Natural killer cell (primary cell): ENCODE measurements at regions not wholly inside any gene's neighbourhood (a gene's known extent, or its start where the extent isn't known, plus 50 kb on each side); places are given as distances from the start of the nearest gene placed in this dataset.

ENCODE experiments used
- ATAC-seq, 3 donors: fragments of 150-1000 bp in 2 of 3; fragments of 200-7000 bp in 1 of 3; cut with Tn5 transposase; 1 replicate in 1 of 3; 2 replicates in 2 of 3; pipeline ENCODE4 v1.10.0; 2021; ENCODE audit warnings: mild to moderate bottlenecking in 2 of 3, moderate library complexity in 2 of 3
- DNase-seq, 2 donors: peaks; one replicate each; pipeline versions ENCODE4 v3.0.0 to v3.0.0-alpha.2; 2013 to 2021; ENCODE audit warnings: mixed read lengths in 1 of 2
- H3K27ac ChIP-seq: one replicate; pipeline ENCODE4 v1.5.1; 2013; ENCODE audit warnings: mild to moderate bottlenecking, low read length
- H3K27me3 ChIP-seq: one replicate; pipeline ENCODE4 v1.6.1; 2013; ENCODE audit warnings: low read length; ENCODE audit not compliant: control insufficient read depth, insufficient read depth
- H3K36me3 ChIP-seq: one replicate; pipeline ENCODE4 v1.6.1; 2013; ENCODE audit warnings: low read length; ENCODE audit not compliant: control insufficient read depth, insufficient read depth
- H3K4me1 ChIP-seq: one replicate; pipeline ENCODE4 v1.6.1; 2013; ENCODE audit warnings: low read length; ENCODE audit not compliant: control insufficient read depth, insufficient read depth
- H3K4me3 ChIP-seq: one replicate; pipeline ENCODE4 v1.5.1; 2013; ENCODE audit warnings: low read length
- H3K9me3 ChIP-seq: one replicate; pipeline ENCODE4 v1.6.1; 2013; ENCODE audit warnings: low read length; ENCODE audit not compliant: control insufficient read depth, insufficient read depth
- H3K27ac Mint-ChIP-seq, 2 donors: one replicate each; pipeline ENCODE4 v1.8.0; 2022; ENCODE audit warnings: mild to moderate bottlenecking in 2 of 2, mixed read lengths in 2 of 2, moderate library complexity in 1 of 2
- H3K27me3 Mint-ChIP-seq, 2 donors: one replicate each; pipeline ENCODE4 v1.8.0; 2022; ENCODE audit warnings: low read depth in 2 of 2, mixed read lengths in 2 of 2
- H3K36me3 Mint-ChIP-seq: one replicate; pipeline ENCODE4 v1.8.0; 2022; ENCODE audit warnings: mixed read lengths
- H3K4me1 Mint-ChIP-seq, 2 donors: one replicate each; pipeline ENCODE4 v1.8.0; 2022; ENCODE audit warnings: mixed read lengths in 2 of 2
- H3K4me3 Mint-ChIP-seq: one replicate; pipeline ENCODE4 v1.8.0; 2022; ENCODE audit warnings: mild to moderate bottlenecking, moderate library complexity, mixed read lengths
- H3K9me3 Mint-ChIP-seq, 2 donors: one replicate each; pipeline ENCODE4 v1.8.0; 2022; ENCODE audit warnings: mixed read lengths in 2 of 2
- WGBS: methylation state at CpG from one replicate; pipeline ENCODE4 v1.1.7; 2013; ENCODE audit warnings: missing lambda C conversion rate; ENCODE audit not compliant: insufficient coverage; 5-methylcytosine and 5-hydroxymethylcytosine counted together
- intact Hi-C: fragments of 100-400 bp; cut with micrococcal nuclease; formaldehyde crosslinking; loops from one replicate; pipeline ENCODE4 v1.14.2; 2022
- TF ChIP-seq, protein P1 (sequence below): fragments of 200-600 bp; IDR thresholded peaks from one replicate; pipeline ENCODE4 v1.8.0; 2022; ENCODE audit warnings: antibody characterized with exemption

DNA sequence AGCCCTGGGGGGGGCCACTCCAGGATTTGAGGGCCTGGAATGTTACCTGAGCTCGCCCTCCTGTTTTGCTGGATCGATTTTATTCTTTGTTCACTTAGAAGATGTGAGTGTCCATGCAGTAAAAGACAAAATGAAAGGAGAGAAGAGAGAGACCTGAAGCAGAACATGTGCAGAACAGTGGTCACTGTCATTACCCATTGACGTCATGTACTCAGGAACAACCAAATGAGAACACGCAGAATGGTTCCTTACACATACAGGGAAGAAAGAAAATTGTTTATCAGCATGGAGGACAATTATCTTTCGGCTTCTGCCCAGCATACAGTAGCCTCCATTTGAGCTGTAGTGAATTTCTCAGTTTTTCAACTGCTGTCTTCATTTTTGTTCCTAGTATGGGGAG lies 258.1 kb downstream of the FNDC1 start:
- intact Hi-C loops, result no loop called here
- H3K9me3 ChIP-seq, result peaks cover 3% of the 10 kb centered on the region
- DNase-seq (no peak), ATAC-seq (no peak)
- no peak overlapping the region for H3K27ac ChIP-seq
- H3K4me3 ChIP-seq, result no peak overlapping the region
- Mint-ChIP-seq H3K9me3 (no peaks in the 10 kb centered on the region), H3K36me3 (no peaks in the 10 kb centered on the region), H3K27ac (no peak overlapping the region), H3K27me3 (peaks cover 7 to 24% of the 10 kb centered on the region in 2 donors), H3K4me3 (no peak overlapping the region), H3K4me1 (no peaks in the 10 kb centered on the region)
- TF ChIP-seq, protein P1, sequence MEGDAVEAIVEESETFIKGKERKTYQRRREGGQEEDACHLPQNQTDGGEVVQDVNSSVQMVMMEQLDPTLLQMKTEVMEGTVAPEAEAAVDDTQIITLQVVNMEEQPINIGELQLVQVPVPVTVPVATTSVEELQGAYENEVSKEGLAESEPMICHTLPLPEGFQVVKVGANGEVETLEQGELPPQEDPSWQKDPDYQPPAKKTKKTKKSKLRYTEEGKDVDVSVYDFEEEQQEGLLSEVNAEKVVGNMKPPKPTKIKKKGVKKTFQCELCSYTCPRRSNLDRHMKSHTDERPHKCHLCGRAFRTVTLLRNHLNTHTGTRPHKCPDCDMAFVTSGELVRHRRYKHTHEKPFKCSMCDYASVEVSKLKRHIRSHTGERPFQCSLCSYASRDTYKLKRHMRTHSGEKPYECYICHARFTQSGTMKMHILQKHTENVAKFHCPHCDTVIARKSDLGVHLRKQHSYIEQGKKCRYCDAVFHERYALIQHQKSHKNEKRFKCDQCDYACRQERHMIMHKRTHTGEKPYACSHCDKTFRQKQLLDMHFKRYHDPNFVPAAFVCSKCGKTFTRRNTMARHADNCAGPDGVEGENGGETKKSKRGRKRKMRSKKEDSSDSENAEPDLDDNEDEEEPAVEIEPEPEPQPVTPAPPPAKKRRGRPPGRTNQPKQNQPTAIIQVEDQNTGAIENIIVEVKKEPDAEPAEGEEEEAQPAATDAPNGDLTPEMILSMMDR, result no peak
- H3K36me3 ChIP-seq, result no peaks in the 10 kb centered on the region
- 84% methylated on average over 5 of the region's 5 CpGs for WGBS
- H3K4me1 ChIP-seq, result no peaks in the 10 kb centered on the region
- H3K27me3 ChIP-seq, result no peaks in the 10 kb centered on the region

DNA sequence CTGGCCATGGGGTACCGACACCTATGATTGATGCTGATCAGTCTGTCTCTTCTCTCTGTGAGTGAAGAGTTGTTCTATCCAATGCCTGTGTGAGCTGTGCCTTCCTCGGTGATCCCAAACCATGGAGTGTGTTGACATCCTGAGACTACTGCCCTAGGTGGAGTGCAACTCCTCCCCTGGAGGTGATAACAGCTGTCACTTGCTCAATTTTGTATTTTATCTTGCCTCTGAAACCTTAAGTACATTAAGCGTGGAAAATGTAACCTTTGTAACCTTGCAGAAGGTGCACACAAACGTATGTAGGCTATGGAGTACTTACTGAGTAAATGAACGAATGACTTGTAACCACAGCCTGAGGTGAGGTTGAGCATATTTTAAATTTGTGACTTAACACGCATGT lies 256.2 kb downstream of the FNDC1 start:
- no peak for ATAC-seq
- no peaks in the 10 kb centered on the region for H3K4me1 ChIP-seq
- Mint-ChIP-seq H3K4me1 (no peaks in the 10 kb centered on the region), H3K9me3 (no peaks in the 10 kb centered on the region), H3K27me3 (peaks cover 2 to 24% of the 10 kb centered on the region in 2 donors), H3K36me3 (no peaks in the 10 kb centered on the region), H3K4me3 (no peak overlapping the region), H3K27ac (no peak overlapping the region)
- DNase-seq, result no peak
- no peak overlapping the region for H3K27ac ChIP-seq
- no peaks in the 10 kb centered on the region for H3K27me3 ChIP-seq
- intact Hi-C loops, result no loop called here
- no peak overlapping the region for H3K4me3 ChIP-seq
- WGBS, result 84% methylated on average over 5 of the region's 6 CpGs
- no peaks in the 10 kb centered on the region for H3K36me3 ChIP-seq
- no peaks in the 10 kb centered on the region for H3K9me3 ChIP-seq
- TF ChIP-seq, protein P1, result no peak

DNA sequence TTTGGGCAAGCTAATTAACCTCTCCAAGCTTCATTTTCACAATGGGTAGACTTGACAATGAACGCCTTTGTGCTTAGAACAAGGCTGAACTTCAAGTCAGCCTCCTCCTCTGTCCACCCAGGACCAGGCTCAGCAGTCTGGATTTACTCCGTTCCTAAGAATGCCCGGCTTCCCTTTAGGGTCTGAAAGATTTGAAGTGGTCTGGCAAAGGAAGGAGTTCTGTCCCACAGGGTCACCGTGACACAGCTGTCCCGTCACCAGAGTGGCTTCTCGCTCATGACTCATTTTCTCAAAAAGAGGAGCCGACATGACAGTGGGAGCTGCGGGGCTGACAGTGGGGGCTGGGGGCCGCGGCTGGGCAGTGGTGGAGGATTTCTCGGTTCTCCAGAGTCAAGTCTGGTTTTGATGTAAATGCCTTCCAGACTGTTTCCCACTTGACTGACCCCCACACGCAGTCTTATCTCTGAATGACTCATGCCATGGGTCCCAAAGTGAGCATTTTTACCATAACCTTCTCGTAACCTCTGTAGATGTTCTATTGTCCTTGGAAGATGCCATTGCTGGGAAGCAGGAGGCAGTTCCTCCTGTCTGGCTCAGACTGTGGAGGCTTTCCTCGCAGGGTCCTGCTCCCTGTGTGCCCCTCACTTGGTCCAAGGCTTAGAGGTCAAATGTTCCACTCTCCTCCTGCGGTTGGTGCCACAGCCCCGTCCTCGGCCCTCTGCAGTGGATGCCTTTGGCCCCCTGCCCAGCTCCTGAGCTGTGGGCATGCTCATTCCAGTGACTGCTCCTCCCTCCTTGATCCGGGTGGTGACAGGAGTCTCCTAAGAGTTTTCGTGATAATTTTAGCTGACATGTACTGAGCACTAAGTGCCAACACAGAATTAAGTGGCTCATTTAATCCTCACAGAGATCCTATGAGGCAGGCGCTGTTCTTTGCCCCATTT lies 253.1 kb downstream of the FNDC1 start:
- H3K9me3 Mint-ChIP-seq, result peaks cover 0 to 2% of the 10 kb centered on the region in 2 donors
- no peaks in the 10 kb centered on the region for H3K4me1 Mint-ChIP-seq
- TF ChIP-seq, protein P1, result no peak
- Histone ChIP-seq H3K4me3 (no peak overlapping the region), H3K27me3 (peaks cover 2% of the 10 kb centered on the region), H3K36me3 (no peaks in the 10 kb centered on the region), H3K27ac (no peak overlapping the region), H3K9me3 (no peaks in the 10 kb centered on the region), H3K4me1 (no peaks in the 10 kb centered on the region)
- intact Hi-C loops, result no loop called here
- no peak overlapping the region for H3K4me3 Mint-ChIP-seq
- no peaks in the 10 kb centered on the region for H3K36me3 Mint-ChIP-seq
- 82% methylated on average over 20 of the region's 20 CpGs for WGBS
- H3K27ac Mint-ChIP-seq, result no peak overlapping the region
- no peak for ATAC-seq
- H3K27me3 Mint-ChIP-seq, result peaks cover 2 to 11% of the 10 kb centered on the region in 2 donors
- DNase-seq, result no peak
